ENCODE measurements at regions not wholly inside any gene's neighbourhood (a gene's known extent, or its start where the extent isn't known, plus 50 kb on each side); places are given as distances from the start of the nearest gene placed in this dataset.
"Not testable (repeated sequence)": the region's sequence is repeated elsewhere in the genome, so short reads cannot be mapped to it uniquely, and the experiment has no call there.

DNA sequence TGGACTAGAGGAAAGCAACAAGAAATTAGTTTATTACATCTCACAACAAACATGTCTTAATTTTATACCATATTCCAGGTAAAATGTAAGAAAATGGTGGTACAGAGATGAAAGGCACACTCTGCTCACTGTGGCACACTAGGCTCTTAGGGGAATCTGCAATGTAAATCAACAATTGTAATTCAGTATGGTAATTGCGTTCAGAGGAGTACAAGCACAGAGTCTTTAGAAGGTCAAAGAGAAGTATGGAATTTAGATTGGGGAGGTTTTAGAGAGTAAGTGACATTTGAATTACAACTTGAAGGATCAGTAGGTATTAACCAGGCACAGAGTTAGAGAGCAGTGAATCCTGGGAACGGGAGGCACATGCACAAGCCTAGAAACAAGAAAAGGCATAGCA is 694.0 kb upstream of the USP15 start:
- no peak for DNase-seq (ENCODE audit: low read depth)

- DNase-seq (ENCODE audit: low read depth) = no peak
Measured at GRCh38 chr12:61574339-61574738, 685.9 kb upstream of the USP15 start.

DNA sequence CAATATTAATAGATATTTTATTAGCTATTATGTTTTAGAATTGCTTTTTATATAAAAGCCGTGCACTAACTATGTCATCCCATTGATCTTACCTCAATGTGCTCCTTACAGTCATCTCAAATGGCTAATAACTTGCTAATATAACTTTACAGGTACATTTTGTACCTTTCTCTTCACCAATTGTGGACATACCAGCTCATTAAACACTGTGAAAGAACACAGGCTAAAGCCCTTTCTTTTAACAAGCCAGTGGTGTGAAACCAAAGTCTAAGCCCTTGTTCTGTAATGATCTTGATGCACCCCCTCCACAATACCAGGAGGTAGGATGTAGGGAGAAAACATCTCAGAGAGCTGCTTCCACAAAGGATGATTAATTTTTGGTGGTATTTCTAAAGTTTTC is 675.3 kb upstream of the USP15 start:
- no peak for DNase-seq (ENCODE audit: low read depth)

- not testable (repeated sequence) for DNase-seq (ENCODE audit: low read depth)
Measured at GRCh38 chr12:61590864-61591263, 669.3 kb upstream of the USP15 start.

DNA sequence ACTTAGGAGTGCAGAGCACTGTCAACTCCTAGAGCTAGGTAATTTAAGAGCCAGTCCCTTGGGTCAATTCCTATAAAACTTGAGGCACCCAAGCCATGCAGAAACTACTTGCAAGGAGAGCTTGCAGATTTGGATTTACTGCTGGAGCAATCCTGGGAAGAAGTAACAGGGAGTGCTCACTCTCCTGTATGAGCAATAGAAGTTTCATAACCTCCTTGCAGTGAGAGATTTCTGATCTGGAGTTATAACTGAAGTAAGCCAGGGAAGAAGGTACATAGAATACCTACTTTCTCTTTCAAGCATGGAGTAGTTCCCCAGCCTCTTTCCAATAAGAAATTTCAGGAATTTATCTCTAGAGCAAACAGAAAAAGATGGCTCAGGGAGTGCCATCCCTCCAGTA is 650.1 kb upstream of the USP15 start:
- no peak for DNase-seq (ENCODE audit: low read depth)

DNA sequence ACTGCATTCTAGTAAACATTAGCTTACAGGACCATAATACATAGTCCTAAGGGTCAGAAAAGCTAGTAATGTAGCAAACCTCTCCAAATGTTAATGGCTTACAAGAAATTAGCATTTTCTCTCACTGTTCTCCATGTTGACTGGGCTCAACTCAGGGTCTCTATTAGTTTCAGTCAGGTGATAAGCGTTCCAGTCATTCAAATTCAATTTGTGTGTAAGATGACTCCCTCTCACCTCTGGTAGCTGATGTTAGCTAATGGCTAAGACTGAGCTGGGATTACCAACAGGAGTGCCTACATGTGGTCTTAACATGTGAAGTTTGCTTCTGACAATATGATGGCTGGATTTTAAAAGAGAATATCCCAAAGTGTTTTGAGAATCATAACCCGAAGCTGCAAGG is 630.5 kb upstream of the USP15 start:
- no peak for DNase-seq (ENCODE audit: low read depth)

DNA sequence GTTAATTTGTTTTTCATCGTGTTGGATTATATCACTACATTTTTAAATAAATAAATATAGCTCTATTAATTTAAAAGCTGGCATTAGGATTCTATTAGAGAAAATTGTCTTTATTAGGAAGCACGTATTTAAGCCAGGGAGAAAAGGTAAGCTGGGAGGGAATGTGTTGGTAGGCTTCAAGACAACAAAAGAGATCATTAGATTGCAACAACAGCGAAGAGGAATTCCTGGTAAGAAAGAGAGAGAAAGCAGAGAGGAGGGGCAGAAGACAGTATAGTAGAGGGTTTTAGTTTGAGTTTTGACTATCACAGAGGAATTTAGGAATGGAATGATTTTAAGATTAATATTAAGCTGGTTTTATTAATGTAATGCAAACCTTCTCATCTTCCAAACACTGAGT is 613.6 kb upstream of the USP15 start:
- DNase-seq (ENCODE audit: low read depth) = no peak

DNA sequence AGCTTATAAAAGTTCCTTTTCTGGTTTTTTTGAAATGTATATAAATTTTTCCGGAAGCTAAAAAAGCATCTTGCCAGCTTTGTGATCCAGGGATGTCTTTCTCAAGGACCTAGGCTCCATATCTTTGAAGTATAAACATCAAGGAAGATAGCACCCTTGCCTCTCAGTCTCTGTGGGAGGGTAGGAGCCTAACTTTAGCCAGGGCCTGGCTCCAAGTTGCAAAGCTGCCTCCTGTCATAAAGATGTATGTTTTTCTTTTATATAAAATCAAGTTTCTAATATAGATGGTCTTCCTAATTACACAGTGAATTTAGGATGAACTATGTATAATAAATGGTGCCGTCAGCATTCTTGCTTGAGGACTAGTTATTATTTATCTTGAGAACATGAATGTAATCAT is 612.6 kb upstream of the USP15 start:
- DNase-seq (ENCODE audit: low read depth) = no peak

DNA sequence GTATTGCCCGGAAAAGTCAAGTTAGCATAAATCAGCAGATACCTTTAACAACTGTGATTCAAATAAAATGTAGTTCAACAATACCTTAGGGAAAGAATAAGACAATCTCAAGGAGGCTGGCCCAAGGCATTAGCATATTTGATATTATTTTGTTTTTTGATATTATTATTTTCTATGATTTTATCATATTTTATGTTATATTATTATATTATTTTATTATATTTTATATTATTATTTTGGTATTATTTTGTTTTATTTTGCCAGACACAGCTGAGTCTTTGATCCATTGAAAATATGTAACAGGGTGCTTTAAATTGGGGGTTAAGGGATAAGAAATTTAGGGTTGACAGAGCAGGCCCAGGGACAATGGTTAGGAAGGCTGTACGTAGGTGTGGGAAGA is 607.9 kb upstream of the USP15 start:
- DNase-seq (ENCODE audit: low read depth) = no peak

DNA sequence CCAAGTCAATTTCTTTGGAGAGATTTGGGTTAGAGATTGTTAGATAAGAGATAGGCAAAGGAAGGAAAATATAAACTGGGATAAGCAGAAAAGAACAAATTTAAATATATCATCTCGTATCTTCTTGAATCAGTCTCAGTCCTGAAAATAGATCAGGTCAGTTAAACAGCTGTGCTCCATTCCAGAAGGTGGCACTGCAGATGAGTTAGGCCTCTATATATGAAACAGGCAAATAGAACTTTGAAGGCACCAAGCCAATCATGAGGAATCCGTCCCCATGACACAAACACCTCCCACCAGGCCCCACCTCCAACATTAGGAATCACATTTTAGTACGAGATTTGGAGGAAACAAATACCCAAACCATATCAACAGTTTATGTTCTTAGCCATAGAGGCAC is 605.5 kb upstream of the USP15 start:
- no peak for DNase-seq (ENCODE audit: low read depth)

GRCh38 chr12:61655241-61655640 is 605.0 kb upstream of the USP15 start:
- no peak for DNase-seq (ENCODE audit: low read depth)

GRCh38 chr12:61667676-61668075 is 592.5 kb upstream of the USP15 start:
- DNase-seq (ENCODE audit: low read depth) = no peak

GRCh38 chr12:61676520-61676919 is 583.7 kb upstream of the USP15 start:
- no peak for DNase-seq (ENCODE audit: low read depth)

DNA sequence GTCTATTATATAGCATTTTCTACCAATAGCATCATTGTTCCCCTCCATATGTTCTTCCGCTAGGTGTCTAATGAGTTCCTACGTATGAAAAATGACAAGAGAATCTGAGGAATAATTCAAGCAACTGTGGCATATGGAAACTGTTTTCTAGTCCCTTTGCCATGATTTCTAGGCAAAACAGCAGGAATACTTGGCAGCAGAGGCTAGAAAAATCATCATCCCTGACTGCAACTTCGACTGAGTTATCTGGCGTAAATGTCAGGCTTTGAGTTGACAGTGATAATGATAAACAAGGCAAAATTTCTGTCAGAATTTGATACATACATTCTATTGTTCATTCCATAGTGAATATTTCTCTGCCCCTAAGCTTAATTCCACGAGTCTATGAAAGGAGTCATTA is 572.8 kb upstream of the USP15 start:
- no peak for DNase-seq (ENCODE audit: low read depth)

GRCh38 chr12:61694214-61694613 is 566.0 kb upstream of the USP15 start:
- DNase-seq (ENCODE audit: low read depth) = no peak

DNA sequence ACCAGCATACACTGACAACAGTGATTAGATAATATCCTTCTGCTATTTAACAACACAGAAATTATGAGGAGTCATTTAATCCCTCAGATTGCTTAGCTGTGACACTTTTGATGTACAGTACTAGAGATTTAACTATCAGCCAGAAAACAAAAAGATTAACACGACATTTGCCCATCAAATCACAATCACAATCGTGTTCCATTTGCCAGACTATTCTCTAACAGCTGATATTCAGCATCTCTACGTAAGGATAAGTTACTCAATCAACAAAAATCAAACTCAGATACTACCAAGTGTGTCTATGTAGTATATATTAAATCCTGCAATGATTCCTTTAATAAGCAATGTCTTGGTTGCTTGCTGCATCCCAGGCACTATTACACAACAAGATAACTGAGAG is 558.7 kb upstream of the USP15 start:
- no peak for DNase-seq (ENCODE audit: low read depth)

DNA sequence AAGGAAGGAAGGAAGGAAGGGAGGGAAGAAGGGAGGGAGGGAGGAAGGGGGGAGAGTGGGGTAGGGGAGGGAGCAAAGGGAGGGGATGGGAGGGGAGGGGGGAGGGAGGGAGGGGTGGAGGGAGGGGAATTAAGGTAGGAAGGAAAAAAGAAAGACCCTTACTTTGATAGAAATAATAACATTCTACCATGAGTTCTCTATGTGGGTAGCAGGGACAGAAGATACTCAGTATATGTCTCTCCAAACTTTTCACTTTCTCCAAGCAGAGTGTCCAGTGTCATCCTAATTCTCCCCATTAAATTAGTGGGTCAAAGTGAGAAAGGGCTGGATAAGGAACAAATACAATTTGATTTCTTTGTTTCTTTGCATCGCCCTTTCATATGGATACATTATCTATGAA is 553.4 kb upstream of the USP15 start:
- no peak for DNase-seq (ENCODE audit: low read depth)

DNA sequence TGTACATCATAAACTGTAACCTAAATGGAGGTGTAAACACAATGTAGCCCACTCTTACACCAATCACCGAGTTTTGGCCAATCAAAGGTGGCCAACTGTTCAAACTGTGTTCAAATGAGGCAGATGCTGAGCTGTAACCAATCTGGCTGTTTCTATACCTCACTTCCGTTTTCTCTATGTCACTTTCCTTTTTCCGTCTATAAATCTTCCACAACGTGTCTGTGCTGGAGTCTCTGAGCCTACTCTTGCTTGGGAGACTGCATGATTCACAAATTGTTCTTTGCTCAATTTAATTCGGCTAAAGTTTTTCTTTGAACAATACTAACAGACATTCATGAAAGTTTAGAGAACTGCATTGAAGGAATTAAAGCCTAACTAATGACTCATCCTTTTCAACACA is 547.1 kb upstream of the USP15 start:
- DNase-seq (ENCODE audit: low read depth) = no peak

GRCh38 chr12:61717986-61718385 is 542.2 kb upstream of the USP15 start:
- no peak for DNase-seq (ENCODE audit: low read depth)

GRCh38 chr12:61739925-61740324 is 520.3 kb upstream of the USP15 start:
- DNase-seq (ENCODE audit: low read depth) = no peak

DNA sequence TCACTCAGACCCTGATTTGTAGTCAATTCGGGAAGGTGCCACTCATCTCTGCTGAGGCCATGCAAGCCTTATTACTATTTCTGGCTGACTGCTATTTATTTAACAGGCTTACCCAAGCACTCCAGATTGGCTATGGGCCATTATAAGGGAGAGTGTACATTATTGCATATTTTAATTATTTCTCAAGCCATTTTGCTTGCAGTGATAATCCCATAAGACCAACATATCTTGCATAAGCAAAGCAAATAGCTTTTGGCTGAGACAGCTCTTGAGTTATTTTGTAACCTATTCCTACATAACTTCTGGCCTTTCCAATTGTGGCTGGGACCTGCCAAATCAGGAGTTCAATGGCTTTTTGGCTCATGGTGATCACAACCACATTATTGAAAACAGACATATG is 509.6 kb upstream of the USP15 start:
- DNase-seq (ENCODE audit: low read depth) = no peak

DNA sequence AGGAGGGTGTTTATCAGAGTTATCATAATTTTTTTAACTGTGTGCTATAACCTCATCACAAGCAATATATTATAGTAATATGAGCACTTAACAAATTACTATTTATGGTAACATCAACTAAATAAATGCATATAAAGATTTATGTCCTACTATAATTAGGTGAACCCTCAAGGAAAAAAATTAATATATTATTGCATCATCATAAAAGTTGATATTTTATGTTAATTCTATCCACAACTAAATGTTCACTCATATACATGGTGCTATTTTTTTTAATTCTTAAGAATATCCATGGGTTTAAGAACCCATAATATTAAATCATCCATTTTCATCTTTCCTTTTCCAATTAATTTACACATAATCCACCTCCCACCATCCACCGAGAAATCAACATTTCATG is 506.0 kb upstream of the USP15 start:
- no peak for DNase-seq (ENCODE audit: low read depth)

DNA sequence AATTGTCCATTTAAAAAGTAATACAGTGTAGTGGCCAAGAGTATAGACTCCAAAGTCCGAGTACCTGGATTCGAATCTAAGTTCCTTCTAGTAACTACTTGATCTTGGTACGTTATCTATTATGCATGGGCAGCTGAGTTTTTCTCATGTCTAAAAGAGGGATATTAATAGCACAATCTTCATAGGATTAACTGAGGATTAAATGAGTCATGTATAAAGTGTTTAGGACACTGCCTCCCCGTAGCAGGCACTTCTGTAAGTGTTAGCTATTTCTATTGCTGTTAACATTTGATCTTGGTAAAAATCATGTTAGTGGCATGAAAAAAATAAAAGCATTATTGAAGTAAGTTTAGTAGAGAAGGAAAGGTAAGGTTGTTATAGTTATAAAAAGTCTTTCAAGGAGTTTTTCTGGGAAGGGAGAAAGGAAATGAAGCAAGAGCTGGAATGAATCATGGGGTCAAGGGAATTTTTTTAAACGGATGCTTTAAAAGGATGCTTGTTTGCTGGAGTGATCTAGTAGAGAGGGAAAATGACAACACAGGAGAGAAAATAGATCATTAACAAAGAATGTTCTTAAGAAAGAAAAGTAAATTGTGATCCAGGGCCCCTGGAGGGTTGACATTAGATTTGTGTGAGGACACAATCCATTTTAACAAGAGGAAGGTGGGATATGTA is 502.2 kb upstream of the USP15 start:
- no peak for DNase-seq (ENCODE audit: low read depth)

- no peak for DNase-seq (ENCODE audit: low read depth)
Measured at GRCh38 chr12:61758661-61759060, 501.5 kb upstream of the USP15 start.

DNA sequence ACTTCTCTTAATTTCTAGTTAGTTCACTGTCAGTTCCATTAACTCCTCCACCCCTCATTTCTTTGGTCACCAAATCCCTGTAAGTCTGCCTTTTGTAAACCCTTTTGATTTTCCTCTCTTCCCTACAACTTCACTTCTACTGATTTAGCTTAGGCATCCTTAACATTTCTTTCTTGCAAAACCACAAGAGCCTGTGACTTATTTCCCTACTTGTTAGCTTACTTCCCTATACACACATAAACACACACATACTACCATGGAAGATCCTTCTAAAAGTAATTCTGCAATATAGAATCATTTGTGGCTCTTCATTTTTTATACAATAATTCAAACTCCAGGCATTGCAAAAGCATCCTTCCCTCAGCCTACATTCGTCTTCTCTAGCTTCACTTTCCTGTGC is 494.3 kb upstream of the USP15 start:
- DNase-seq (ENCODE audit: low read depth) = no peak

Measured in Daoy (cell line).